Parathyroid adenoma (tissue), 2 donors: ENCODE measurements at regions not wholly inside any gene's neighbourhood (a gene's known extent, or its start where the extent isn't known, plus 50 kb on each side); places are given as distances from the start of the nearest gene placed in this dataset.
A peak's percentile ranks its signal among the peaks of the same experiment; 100 is the strongest.

Experiments
- H2AFZ ChIP-seq: fragments of 300-600 bp; sonication (generic); one replicate; pipeline ENCODE4 v1.7.0; 2017; ENCODE audit warnings: antibody characterized with exemption, mild to moderate bottlenecking
- H3K27ac ChIP-seq: fragments of 300-600 bp; sonication (generic); one replicate; pipeline ENCODE4 v1.7.0; 2017
- H3K27me3 ChIP-seq: fragments of 300-600 bp; sonication (generic); one replicate; pipeline ENCODE4 v1.7.0; 2017; ENCODE audit warnings: low read length; ENCODE audit not compliant: control insufficient read depth, insufficient read depth
- H3K36me3 ChIP-seq: fragments of 300-600 bp; sonication (generic); one replicate; pipeline ENCODE4 v1.7.0; 2017; ENCODE audit warnings: low read length; ENCODE audit not compliant: control insufficient read depth, insufficient read depth
- H3K4me1 ChIP-seq: fragments of 300-600 bp; sonication (generic); one replicate; pipeline ENCODE4 v1.7.0; 2017; ENCODE audit warnings: control low read depth
- H3K4me2 ChIP-seq: fragments of 300-600 bp; sonication (generic); one replicate; pipeline ENCODE4 v1.7.0; 2017; ENCODE audit warnings: low read length
- H3K4me3 ChIP-seq: fragments of 300-600 bp; sonication (generic); one replicate; pipeline ENCODE4 v1.7.0; 2017; ENCODE audit warnings: low read depth, low read length
- H3K79me2 ChIP-seq: fragments of 300-600 bp; sonication (generic); one replicate; pipeline ENCODE4 v1.7.0; 2017; ENCODE audit warnings: control low read depth
- H3K9ac ChIP-seq: fragments of 300-600 bp; sonication (generic); one replicate; pipeline ENCODE4 v1.7.0; 2017; ENCODE audit warnings: mild to moderate bottlenecking
- H3K9me3 ChIP-seq: fragments of 300-600 bp; sonication (generic); one replicate; pipeline ENCODE4 v1.7.0; 2017; ENCODE audit warnings: low read length; ENCODE audit not compliant: control insufficient read depth
- TF ChIP-seq, protein P1 (sequence below): fragments of 300-600 bp; sonication (generic); IDR thresholded peaks from one replicate; pipeline ENCODE4 v1.7.0; 2017; ENCODE audit warnings: antibody characterized with exemption, mild to moderate bottlenecking
- donor health status: primary hyperparathyroidism.

DNA sequence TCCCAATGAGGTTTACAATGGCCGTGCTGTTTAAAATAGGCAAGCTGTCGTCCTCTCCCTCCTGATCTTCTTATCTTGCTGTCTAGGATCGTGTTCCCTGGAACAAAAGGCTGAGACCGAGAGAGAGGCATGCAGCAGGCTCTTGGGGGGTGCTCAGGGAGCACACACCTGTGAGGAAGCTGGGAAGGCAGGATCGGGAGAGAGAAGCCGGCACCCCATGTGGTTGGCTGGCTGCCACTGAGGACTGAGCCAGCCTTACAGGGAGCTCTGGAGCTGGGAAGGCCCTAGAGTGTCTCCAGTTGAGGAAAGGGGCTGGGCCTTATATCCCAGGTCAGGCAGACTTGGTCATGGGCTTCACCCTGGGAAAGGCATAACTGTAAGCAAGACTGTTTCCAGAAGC, 184.2 kb downstream of the LY86 start:
- H3K4me2 ChIP-seq: no peak overlapping the region
- TF ChIP-seq, protein P1, sequence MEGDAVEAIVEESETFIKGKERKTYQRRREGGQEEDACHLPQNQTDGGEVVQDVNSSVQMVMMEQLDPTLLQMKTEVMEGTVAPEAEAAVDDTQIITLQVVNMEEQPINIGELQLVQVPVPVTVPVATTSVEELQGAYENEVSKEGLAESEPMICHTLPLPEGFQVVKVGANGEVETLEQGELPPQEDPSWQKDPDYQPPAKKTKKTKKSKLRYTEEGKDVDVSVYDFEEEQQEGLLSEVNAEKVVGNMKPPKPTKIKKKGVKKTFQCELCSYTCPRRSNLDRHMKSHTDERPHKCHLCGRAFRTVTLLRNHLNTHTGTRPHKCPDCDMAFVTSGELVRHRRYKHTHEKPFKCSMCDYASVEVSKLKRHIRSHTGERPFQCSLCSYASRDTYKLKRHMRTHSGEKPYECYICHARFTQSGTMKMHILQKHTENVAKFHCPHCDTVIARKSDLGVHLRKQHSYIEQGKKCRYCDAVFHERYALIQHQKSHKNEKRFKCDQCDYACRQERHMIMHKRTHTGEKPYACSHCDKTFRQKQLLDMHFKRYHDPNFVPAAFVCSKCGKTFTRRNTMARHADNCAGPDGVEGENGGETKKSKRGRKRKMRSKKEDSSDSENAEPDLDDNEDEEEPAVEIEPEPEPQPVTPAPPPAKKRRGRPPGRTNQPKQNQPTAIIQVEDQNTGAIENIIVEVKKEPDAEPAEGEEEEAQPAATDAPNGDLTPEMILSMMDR: no peak
- H3K9ac ChIP-seq: no peak overlapping the region
- no peaks in the 10 kb centered on the region for H3K9me3 ChIP-seq
- H2AFZ ChIP-seq: peak overlapping the region; percentile 20
- no peak overlapping the region for H3K27ac ChIP-seq
- H3K79me2 ChIP-seq: no peaks in the 10 kb centered on the region
- no peak overlapping the region for H3K4me3 ChIP-seq
- H3K27me3 ChIP-seq: no peaks in the 10 kb centered on the region
- no peaks in the 10 kb centered on the region for H3K4me1 ChIP-seq
- no peaks in the 10 kb centered on the region for H3K36me3 ChIP-seq

DNA sequence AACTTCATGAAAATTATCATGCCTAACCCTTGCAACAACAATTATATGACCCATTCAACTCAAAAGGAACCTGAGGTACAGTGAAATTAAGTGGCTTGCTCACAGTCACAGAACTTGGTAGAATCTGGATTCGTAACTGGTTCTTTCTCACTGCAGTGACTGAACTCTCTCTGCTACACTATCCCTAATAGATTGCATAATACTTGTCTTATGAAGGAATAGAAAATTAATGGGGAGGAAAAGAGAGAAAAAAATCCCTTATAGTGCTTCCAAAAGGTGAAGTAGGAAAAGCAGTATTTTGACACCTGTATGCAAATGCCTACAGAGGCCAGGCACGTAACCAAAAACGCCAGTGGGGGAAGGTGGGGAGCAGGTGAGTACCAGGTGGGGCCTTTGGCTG, 186.6 kb downstream of the LY86 start:
- H3K4me1 ChIP-seq: no peaks in the 10 kb centered on the region
- TF ChIP-seq, protein P1: no peak
- H3K79me2 ChIP-seq: no peaks in the 10 kb centered on the region
- no peaks in the 10 kb centered on the region for H3K36me3 ChIP-seq
- no peaks in the 10 kb centered on the region for H3K9me3 ChIP-seq
- no peak overlapping the region for H2AFZ ChIP-seq
- no peaks in the 10 kb centered on the region for H3K27me3 ChIP-seq
- H3K4me3 ChIP-seq: no peak overlapping the region
- H3K4me2 ChIP-seq: no peak overlapping the region
- H3K27ac ChIP-seq: no peak overlapping the region
- no peak overlapping the region for H3K9ac ChIP-seq

DNA sequence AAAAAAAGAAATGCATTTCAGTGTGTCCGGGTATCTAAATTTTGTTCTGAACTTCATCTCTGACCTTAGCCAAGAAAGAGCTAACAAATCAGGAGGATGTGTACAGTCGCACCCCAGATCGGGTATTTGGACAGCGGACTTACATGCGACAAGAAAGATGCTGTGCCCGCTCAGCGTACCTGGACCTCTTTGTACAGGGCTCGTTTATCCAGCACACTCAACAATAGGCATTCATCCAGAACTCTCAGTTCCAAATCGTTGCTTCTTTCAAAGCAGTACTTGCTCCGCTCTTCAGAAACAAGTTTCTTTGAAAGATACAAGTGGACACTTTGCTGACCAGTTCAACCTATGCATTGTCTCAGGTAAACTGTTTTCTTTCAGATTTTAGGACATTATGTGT, 191.7 kb downstream of the LY86 start:
- Histone ChIP-seq H3K4me1 (no peaks in the 10 kb centered on the region), H2AFZ (no peak overlapping the region), H3K79me2 (no peaks in the 10 kb centered on the region), H3K36me3 (no peaks in the 10 kb centered on the region), H3K9ac (no peak overlapping the region), H3K4me3 (no peak overlapping the region), H3K27ac (no peak overlapping the region), H3K4me2 (no peak overlapping the region), H3K9me3 (no peaks in the 10 kb centered on the region), H3K27me3 (no peaks in the 10 kb centered on the region)
- TF ChIP-seq, protein P1: no peak

DNA sequence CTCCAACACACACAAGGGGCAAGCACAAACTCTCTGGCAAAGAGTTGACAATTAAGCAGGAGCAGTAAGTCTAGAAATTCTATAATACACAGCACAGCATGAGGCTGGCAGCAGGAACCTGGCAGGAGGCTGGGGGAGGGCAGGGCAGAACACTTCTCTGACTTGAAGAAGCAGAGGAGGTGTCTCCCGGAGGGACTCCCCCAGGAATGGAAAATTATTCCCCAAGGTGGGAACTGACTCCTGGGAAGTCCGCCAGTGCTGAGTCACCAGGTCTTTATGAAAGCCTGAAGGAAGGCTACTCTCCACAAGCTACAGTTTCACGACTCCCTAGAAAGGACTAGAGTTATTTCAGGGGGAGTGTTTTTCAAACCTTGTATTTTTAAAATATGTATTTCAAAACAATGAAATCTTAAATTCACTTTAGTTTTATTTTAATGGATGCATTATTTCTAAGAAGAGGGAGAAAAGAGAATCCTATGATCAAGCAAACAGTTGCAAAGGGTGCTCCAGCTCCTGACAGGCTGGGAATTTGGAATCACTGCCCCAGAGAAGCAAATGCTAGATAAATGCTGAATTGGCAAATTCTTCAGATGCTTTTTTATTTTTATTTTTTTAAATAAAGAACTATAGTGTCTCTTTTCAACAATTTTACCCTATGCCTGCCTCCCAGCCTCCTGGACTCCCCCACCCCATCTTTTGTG, 192.8 kb downstream of the LY86 start:
- Histone ChIP-seq H3K4me2 (no peak overlapping the region), H3K79me2 (no peaks in the 10 kb centered on the region), H3K9ac (no peak overlapping the region), H3K9me3 (no peaks in the 10 kb centered on the region), H2AFZ (no peak overlapping the region), H3K4me1 (no peaks in the 10 kb centered on the region), H3K27me3 (no peaks in the 10 kb centered on the region), H3K4me3 (no peak overlapping the region), H3K27ac (no peak overlapping the region), H3K36me3 (no peaks in the 10 kb centered on the region)
- TF ChIP-seq, protein P1: no peak

DNA sequence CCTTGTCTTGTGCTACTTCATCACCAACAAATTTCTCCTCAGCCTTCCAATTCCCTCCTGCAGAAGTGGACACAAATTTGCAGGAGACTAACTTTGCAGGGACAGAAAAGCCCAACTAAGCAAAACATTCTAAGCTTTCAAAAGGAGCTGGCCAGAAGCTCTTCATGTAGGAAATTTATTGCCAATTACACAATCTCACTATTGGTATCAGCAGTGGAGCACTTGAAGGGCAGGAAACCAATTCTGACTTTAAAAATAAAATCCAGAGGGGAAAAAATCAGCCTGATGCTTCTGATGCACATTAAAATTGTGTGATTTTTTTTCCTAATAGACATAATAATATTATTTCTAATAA, 193.3 kb downstream of the LY86 start:
- Histone ChIP-seq H3K36me3 (no peaks in the 10 kb centered on the region), H3K79me2 (no peaks in the 10 kb centered on the region), H2AFZ (no peak overlapping the region), H3K4me1 (no peaks in the 10 kb centered on the region), H3K27me3 (no peaks in the 10 kb centered on the region), H3K9ac (no peak overlapping the region), H3K4me2 (no peak overlapping the region), H3K4me3 (no peak overlapping the region), H3K27ac (no peak overlapping the region), H3K9me3 (no peaks in the 10 kb centered on the region)
- TF ChIP-seq, protein P1: no peak
